ENCODE measurements at regions not wholly inside any gene's neighbourhood (a gene's known extent, or its start where the extent isn't known, plus 50 kb on each side); places are given as distances from the start of the nearest gene placed in this dataset.

GRCh38 chr5:72667708-72668107, 148.8 kb upstream of the TNPO1 start:
- TF ChIP-seq POLR2A (IDR thresholded peaks at IDR 0.05) = no peak
- TF ChIP-seq CTCF (IDR thresholded peaks at IDR 0.05) = no peak
- intact Hi-C loops (cut with DNase I) = no loop called here
- no peaks in the 10 kb centered on the region for H3K4me1 ChIP-seq (replicated peaks in 1 of 2)
- H3K36me3 ChIP-seq (replicated peaks in 1 of 2) = no peaks in the 10 kb centered on the region
- no peak overlapping the region for H3K27ac ChIP-seq
- 88 to 100% (median 98%) methylated on average over 1 of the region's 1 CpG for WGBS, 4 donors
- no peak overlapping the region for H3K4me3 ChIP-seq
- no peaks in the 10 kb centered on the region for H3K9me3 ChIP-seq (replicated peaks in 1 of 3)
- H3K27me3 ChIP-seq = no peaks in the 10 kb centered on the region
- no peak for DNase-seq

- no peak for TF ChIP-seq CTCF (IDR thresholded peaks at IDR 0.05)
- TF ChIP-seq POLR2A (IDR thresholded peaks at IDR 0.05) = no peak
- H3K36me3 ChIP-seq (replicated peaks in 1 of 2) = no peaks in the 10 kb centered on the region
- H3K9me3 ChIP-seq (replicated peaks in 1 of 3) = no peaks in the 10 kb centered on the region
- intact Hi-C loops (cut with DNase I) = no loop called here
- 73 to 100% (median 81%) methylated on average over 2 to 7 of the region's 7 CpGs for WGBS, 4 donors
- H3K4me1 ChIP-seq (replicated peaks in 1 of 2) = no peaks in the 10 kb centered on the region
- no peak overlapping the region for H3K27ac ChIP-seq
- H3K4me3 ChIP-seq = no peak overlapping the region
- no peaks in the 10 kb centered on the region for H3K27me3 ChIP-seq
- DNase-seq = no peak
Observed at GRCh38 chr5:72662936-72663335, 153.5 kb upstream of the TNPO1 start.

GRCh38 chr5:72662305-72662704, 154.2 kb upstream of the TNPO1 start:
- intact Hi-C loops (cut with DNase I) = no loop called here
- Histone ChIP-seq H3K4me1 (replicated peaks in 1 of 2) (no peaks in the 10 kb centered on the region), H3K4me3 (no peak overlapping the region), H3K27me3 (no peaks in the 10 kb centered on the region), H3K27ac (no peak overlapping the region), H3K36me3 (replicated peaks in 1 of 2) (no peaks in the 10 kb centered on the region), H3K9me3 (replicated peaks in 1 of 3) (no peaks in the 10 kb centered on the region)
- 68 to 86% (median 76%) methylated on average over 3 of the region's 3 CpGs for WGBS, 4 donors
- no peak for TF ChIP-seq CTCF (IDR thresholded peaks at IDR 0.05)
- TF ChIP-seq POLR2A (IDR thresholded peaks at IDR 0.05) = no peak
- DNase-seq = no peak

GRCh38 chr5:72661405-72661804, 154.2 kb upstream of the ZNF366 start:
- no peaks in the 10 kb centered on the region for H3K4me1 ChIP-seq (replicated peaks in 1 of 2)
- no peaks in the 10 kb centered on the region for H3K27me3 ChIP-seq
- intact Hi-C loops (cut with DNase I) = no loop called here
- H3K27ac ChIP-seq = no peak overlapping the region
- no peak overlapping the region for H3K4me3 ChIP-seq
- TF ChIP-seq CTCF (IDR thresholded peaks at IDR 0.05) = no peak
- TF ChIP-seq POLR2A (IDR thresholded peaks at IDR 0.05) = no peak
- no peaks in the 10 kb centered on the region for H3K9me3 ChIP-seq (replicated peaks in 1 of 3)
- DNase-seq = no peak
- WGBS, 4 donors = 79 to 93% (median 82%) methylated on average over 2 of the region's 2 CpGs
- H3K36me3 ChIP-seq (replicated peaks in 1 of 2) = no peaks in the 10 kb centered on the region
